GM18868 (cell line): ENCODE measurements at regions not wholly inside any gene's neighbourhood (a gene's known extent, or its start where the extent isn't known, plus 50 kb on each side); places are given as distances from the start of the nearest gene placed in this dataset.
"Not testable (repeated sequence)": the region's sequence is repeated elsewhere in the genome, so short reads cannot be mapped to it uniquely, and the experiment has no call there.

Experiments used
- ATAC-seq: cut with Tn5 transposase; IDR thresholded peaks from one replicate; pipeline ENCODE4 v1.9.1; 2021; ENCODE audit warnings: mild to moderate bottlenecking, moderate library complexity; ENCODE audit not compliant: unreplicated experiment

DNA sequence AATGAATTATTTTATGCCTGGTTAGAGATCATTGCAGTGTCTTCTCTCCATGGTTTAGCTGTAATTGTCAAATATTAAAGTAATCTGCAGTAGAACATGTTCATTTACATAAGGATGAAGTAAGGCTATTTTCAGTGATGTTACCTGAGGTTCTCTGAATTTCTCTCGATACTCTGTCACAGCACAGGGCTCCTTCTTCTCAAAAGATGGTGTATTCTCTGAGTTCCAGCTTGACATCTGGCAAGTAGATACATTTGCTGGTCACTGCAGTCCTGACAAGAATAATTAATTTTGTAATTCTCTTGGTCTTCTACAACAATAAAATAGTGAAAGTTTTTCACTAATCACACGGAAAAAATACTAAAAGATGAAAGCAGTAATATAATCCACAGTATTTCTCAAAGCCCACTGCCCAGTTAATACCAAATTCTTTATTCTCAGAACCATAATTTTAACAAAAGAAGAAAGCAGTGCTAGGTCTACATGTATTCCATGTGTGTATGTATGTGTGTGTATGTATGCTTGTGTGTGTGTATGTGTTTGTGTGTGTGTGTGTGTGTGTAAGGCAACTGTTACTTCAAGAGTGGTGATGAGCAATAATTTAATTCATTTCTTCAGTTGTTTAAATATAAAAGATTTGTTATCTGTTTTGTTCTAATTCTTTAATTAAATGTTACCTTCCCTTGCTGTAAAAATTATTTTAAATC is 1165.5 kb upstream of the SLC39A10 start:
- no peak for ATAC-seq

- ATAC-seq, result no peak
These were observed 1170.7 kb upstream of the SLC39A10 start for GRCh38 chr2:194486326-194486725.

- ATAC-seq, result no peak
These were observed 1174.0 kb upstream of the SLC39A10 start for GRCh38 chr2:194483041-194483440.

- ATAC-seq, result no peak
These were observed 1191.4 kb upstream of the SLC39A10 start for GRCh38 chr2:194465641-194466040.

DNA sequence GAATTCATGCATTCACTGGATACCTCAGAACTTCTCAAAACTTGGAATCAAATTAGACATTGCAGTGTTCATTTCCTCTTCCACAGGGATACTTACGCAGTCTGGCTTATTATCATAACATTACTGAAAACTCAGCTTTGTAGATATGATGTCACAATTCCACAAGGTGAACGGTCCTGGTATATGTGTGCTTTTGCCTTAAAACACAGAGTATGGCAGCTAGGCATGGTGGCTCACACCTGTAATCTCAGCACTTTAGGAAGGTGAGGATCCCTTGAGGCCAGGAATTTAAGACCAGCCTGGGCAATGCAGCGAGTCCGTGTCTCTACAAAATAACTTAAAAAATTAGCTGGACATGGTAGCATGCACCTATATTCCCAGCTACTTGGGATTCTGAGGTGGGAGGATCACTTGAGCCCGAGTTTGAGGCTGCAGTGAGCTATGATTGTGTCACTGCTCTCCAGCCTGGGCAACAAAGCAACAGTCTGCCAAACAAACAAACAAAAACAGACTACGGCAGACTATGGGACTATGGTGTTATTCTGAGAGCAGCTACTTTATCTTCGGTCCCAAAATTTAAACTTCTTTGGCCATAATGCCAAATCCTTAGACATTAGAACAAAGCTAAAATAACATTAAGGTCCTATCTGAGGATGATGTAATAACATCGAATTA is 1191.9 kb upstream of the SLC39A10 start:
- no peak for ATAC-seq

GRCh38 chr2:194462883-194463282 is 1194.1 kb upstream of the SLC39A10 start:
- not testable (repeated sequence) for ATAC-seq

DNA sequence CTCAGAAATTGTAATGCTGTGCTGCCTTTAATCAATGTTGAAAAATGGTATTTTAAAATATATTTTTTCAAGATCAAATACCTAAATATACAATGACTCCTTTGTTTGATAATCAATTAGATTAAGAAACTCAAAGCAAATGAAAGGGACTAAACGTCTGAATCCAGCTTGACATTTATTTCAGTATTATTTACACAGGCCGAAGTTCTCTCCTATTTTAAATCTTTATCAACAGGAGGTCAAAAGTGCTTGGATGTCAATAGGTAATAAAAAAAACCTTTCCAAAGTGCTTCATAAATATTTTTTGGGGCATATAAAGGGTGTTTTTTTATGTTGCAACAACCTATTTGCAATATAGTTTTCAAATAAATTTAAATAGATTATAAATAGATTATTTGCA is 1201.7 kb upstream of the SLC39A10 start:
- ATAC-seq, result no peak

- no peak for ATAC-seq
These were observed 1204.5 kb upstream of the SLC39A10 start for GRCh38 chr2:194452504-194452903.

GRCh38 chr2:194445226-194445625 is 1211.8 kb upstream of the SLC39A10 start:
- no peak for ATAC-seq

GRCh38 chr2:194443926-194444325 is 1213.1 kb upstream of the SLC39A10 start:
- ATAC-seq, result no peak

- no peak for ATAC-seq
These were observed 1232.3 kb upstream of the SLC39A10 start for GRCh38 chr2:194424683-194425209.

DNA sequence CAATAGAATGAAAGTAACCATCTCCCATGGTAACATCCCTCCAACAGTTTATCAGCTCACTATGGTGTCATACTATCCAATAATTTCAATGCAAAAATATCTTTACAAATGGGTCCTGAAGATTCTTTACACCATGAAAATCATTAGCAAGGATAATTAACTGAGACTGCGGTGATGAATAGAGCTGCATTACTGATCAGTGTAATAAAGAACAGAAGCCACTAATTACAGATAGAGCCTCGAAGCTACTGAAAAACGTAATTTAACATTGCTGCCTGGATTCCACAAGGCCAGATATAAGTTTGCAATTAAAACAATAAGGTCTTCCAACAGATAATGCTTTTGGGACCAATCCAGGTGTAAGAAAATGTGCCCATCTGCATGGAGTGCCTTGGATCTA is 1245.8 kb upstream of the SLC39A10 start:
- ATAC-seq, result no peak

GRCh38 chr2:194395818-194396217 is 1261.2 kb upstream of the SLC39A10 start:
- no peak for ATAC-seq

- ATAC-seq, result no peak
These were observed 1271.7 kb upstream of the SLC39A10 start for GRCh38 chr2:194385376-194385775.

GRCh38 chr2:194383401-194383800 is 1273.6 kb upstream of the SLC39A10 start:
- ATAC-seq, result no peak

DNA sequence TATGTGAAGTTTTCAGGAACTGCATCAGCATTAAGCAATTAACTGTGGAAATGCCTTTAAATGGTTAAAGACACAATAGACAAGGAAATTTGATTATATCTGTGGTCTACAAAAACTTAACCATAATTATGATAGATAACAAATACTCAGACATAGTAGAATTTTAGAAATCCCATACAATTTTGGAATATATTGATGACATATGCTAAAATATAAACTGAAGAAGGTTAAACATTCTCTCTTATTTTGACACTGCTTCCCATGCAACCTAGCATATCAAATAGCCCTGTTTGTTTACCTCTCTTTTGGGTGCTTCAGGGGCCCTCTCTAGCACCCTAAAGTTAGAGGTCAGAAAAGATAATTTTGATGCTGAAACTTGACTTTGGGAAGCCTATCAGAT is 1274.8 kb upstream of the SLC39A10 start:
- ATAC-seq, result no peak

DNA sequence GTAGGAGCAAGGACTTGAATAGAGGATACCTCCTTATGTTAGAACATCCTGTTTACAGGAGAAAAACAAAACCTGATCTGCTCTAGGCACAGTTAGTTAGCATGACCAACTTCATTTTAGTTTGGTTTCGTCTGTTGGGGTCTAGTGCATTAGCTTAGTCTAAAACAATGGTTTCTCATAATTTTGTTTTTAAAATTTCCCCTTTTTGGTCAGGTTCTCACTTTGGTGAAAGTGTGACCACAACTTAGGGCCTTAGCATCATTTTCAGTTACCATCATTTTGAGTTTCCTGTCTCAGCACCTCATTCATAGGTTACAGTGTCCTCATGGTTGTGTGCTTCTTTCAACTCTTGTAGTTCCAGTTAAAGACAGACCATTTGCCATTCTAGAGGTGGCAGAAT is 1277.0 kb upstream of the SLC39A10 start:
- ATAC-seq, result peak; percentile 72

DNA sequence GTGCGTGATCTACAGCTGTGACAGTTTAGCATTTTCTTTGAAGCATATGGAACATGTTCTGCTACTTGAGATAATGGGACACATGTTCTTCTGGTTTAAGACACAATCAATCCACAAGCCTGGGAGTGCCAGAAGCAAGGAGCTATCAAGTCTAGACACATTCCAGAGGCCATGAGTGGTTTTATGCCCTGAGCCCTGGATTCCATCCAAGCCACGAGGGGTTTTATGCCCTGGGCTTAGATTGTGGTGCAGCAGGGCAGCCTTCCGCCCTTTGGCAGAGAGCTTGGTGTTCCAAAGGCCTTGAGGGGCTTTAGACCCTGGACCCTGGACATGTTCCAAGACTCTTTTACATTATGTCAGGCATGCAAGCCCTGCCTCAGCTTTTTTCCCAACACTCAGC is 1289.6 kb upstream of the SLC39A10 start:
- not testable (repeated sequence) for ATAC-seq

DNA sequence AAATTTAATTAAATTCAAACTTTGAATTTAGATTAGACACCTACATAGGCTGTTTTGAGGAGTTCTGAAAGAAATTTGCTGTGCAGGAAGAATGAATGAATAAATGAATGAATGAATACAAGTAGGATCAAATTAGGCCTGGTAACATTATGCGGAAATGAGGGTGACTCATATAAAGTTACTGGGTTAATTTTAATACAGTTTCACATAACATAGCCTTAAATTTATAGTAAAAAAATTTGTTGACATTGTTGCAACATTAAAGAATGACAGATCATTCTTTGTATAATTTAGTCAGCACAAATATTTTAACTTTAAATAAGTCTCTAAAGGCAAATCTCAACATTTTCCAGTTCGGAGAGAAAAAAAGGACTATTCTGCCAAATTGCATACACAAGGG is 1293.1 kb upstream of the SLC39A10 start:
- ATAC-seq, result no peak

GRCh38 chr2:194363295-194363694 is 1293.7 kb upstream of the SLC39A10 start:
- ATAC-seq, result no peak

- ATAC-seq, result no peak
These were observed 1304.5 kb upstream of the SLC39A10 start for GRCh38 chr2:194352505-194352904.

GRCh38 chr2:194346193-194346592 is 1310.8 kb upstream of the SLC39A10 start:
- ATAC-seq, result no peak
